ENCODE measurements at regions not wholly inside any gene's neighbourhood (a gene's known extent, or its start where the extent isn't known, plus 50 kb on each side); places are given as distances from the start of the nearest gene placed in this dataset.

DNA sequence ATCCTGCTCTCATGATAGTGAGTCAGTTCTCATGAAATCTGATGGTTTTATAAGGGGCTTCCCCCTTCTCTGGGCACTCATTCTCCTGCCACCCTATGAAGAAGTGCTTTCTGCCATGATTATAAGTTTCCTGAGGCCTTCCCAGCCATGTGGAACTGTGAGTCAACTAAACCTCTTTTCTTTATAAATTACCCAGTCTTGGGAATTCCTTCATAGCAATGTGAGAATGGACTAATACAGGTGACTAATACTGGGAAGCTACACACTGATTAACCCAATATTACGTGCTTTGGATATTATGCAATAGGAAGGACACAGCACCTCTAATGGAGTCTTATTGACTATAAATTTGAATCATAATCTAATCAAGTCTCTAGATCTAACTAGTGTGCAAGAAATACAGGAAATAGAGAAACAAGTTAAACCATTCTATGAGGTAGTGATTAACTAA lies 107.2 kb upstream of the ETAA1 start:
- no peak overlapping the region for H3K27ac ChIP-seq (ENCODE audit: low read depth, low read length)
- no peaks in the 10 kb centered on the region for H3K36me3 ChIP-seq (ENCODE audit: control insufficient read depth, insufficient read depth, low read length)
- no peak overlapping the region for H3K9ac ChIP-seq (ENCODE audit: low read depth, low read length)
- H3K4me3 ChIP-seq (ENCODE audit: low read depth, low read length), result no peak overlapping the region
- H3K27me3 ChIP-seq (ENCODE audit: control insufficient read depth, insufficient read depth, low read length), result no peaks in the 10 kb centered on the region
- H3K9me3 ChIP-seq (ENCODE audit: control insufficient read depth, insufficient read depth, low read length), result no peaks in the 10 kb centered on the region
- H3K4me1 ChIP-seq (ENCODE audit: control insufficient read depth, insufficient read depth, low read length), result no peaks in the 10 kb centered on the region

- no peak overlapping the region for H3K9ac ChIP-seq (ENCODE audit: low read depth, low read length)
- H3K27ac ChIP-seq (ENCODE audit: low read depth, low read length), result no peak overlapping the region
Measured at GRCh38 chr2:67290451-67291290, 106.5 kb upstream of the ETAA1 start.

GRCh38 chr2:67294218-67294617 lies 102.9 kb upstream of the ETAA1 start:
- H3K9me3 ChIP-seq (ENCODE audit: control insufficient read depth, insufficient read depth, low read length), result no peaks in the 10 kb centered on the region
- no peaks in the 10 kb centered on the region for H3K27me3 ChIP-seq (ENCODE audit: control insufficient read depth, insufficient read depth, low read length)
- H3K9ac ChIP-seq (ENCODE audit: low read depth, low read length), result no peak overlapping the region
- H3K36me3 ChIP-seq (ENCODE audit: control insufficient read depth, insufficient read depth, low read length), result no peaks in the 10 kb centered on the region
- no peak overlapping the region for H3K27ac ChIP-seq (ENCODE audit: low read depth, low read length)
- no peaks in the 10 kb centered on the region for H3K4me1 ChIP-seq (ENCODE audit: control insufficient read depth, insufficient read depth, low read length)
- no peak overlapping the region for H3K4me3 ChIP-seq (ENCODE audit: low read depth, low read length)

More at GRCh38 chr2:67290451-67291290, 106.5 kb upstream of the ETAA1 start:
- Histone ChIP-seq H3K36me3 (ENCODE audit: control insufficient read depth, insufficient read depth, low read length) (no peaks in the 10 kb centered on the region), H3K4me1 (ENCODE audit: control insufficient read depth, insufficient read depth, low read length) (no peaks in the 10 kb centered on the region), H3K4me3 (ENCODE audit: low read depth, low read length) (no peak overlapping the region), H3K27me3 (ENCODE audit: control insufficient read depth, insufficient read depth, low read length) (no peaks in the 10 kb centered on the region), H3K9me3 (ENCODE audit: control insufficient read depth, insufficient read depth, low read length) (no peaks in the 10 kb centered on the region)

- no peaks in the 10 kb centered on the region for H3K4me1 ChIP-seq (ENCODE audit: control insufficient read depth, insufficient read depth, low read length)
- H3K27me3 ChIP-seq (ENCODE audit: control insufficient read depth, insufficient read depth, low read length), result no peaks in the 10 kb centered on the region
- no peak overlapping the region for H3K4me3 ChIP-seq (ENCODE audit: low read depth, low read length)
- no peaks in the 10 kb centered on the region for H3K9me3 ChIP-seq (ENCODE audit: control insufficient read depth, insufficient read depth, low read length)
- H3K27ac ChIP-seq (ENCODE audit: low read depth, low read length), result no peak overlapping the region
- H3K36me3 ChIP-seq (ENCODE audit: control insufficient read depth, insufficient read depth, low read length), result no peaks in the 10 kb centered on the region
- H3K9ac ChIP-seq (ENCODE audit: low read depth, low read length), result no peak overlapping the region
Measured at GRCh38 chr2:67295406-67295805, 101.7 kb upstream of the ETAA1 start.

GRCh38 chr2:67295851-67296250 lies 101.3 kb upstream of the ETAA1 start:
- Histone ChIP-seq H3K4me1 (ENCODE audit: control insufficient read depth, insufficient read depth, low read length) (no peaks in the 10 kb centered on the region), H3K4me3 (ENCODE audit: low read depth, low read length) (no peak overlapping the region), H3K27me3 (ENCODE audit: control insufficient read depth, insufficient read depth, low read length) (no peaks in the 10 kb centered on the region), H3K9me3 (ENCODE audit: control insufficient read depth, insufficient read depth, low read length) (no peaks in the 10 kb centered on the region), H3K9ac (ENCODE audit: low read depth, low read length) (no peak overlapping the region), H3K36me3 (ENCODE audit: control insufficient read depth, insufficient read depth, low read length) (no peaks in the 10 kb centered on the region), H3K27ac (ENCODE audit: low read depth, low read length) (no peak overlapping the region)

DNA sequence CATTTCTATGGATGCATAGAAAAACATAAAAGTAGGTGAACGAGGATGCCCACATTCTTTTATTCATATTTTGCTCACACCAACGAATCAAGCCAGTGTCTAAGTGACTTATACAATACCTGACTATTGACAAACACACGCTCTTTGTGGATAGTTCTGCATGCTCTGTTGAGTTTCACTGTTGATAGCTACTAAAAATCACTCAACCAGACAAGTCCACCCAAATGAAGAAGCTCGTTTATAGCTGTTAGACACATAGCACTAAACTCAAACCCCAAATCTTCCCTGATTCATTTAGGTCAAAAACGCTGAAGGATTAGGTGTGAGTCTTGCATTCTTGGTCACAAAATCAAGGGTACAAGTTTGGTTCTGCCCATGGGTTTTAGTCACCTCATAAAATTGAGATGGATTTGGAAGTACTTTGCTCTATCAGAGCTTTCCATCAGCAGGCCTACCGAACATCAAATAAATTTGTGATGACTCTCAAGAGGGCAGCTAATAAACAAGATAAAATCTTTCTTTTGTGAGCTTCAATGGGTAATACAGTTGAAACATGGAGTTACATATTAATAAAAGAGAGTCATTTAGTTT lies 92.7 kb upstream of the ETAA1 start:
- H3K27ac ChIP-seq (ENCODE audit: low read depth, low read length), result no peak overlapping the region
- no peaks in the 10 kb centered on the region for H3K36me3 ChIP-seq (ENCODE audit: control insufficient read depth, insufficient read depth, low read length)

GRCh38 chr2:67309281-67309680 lies 87.9 kb upstream of the ETAA1 start:
- no peaks in the 10 kb centered on the region for H3K36me3 ChIP-seq (ENCODE audit: control insufficient read depth, insufficient read depth, low read length)
- no peaks in the 10 kb centered on the region for H3K9me3 ChIP-seq (ENCODE audit: control insufficient read depth, insufficient read depth, low read length)
- no peak overlapping the region for H3K27ac ChIP-seq (ENCODE audit: low read depth, low read length)
- H3K27me3 ChIP-seq (ENCODE audit: control insufficient read depth, insufficient read depth, low read length), result no peaks in the 10 kb centered on the region
- H3K4me1 ChIP-seq (ENCODE audit: control insufficient read depth, insufficient read depth, low read length), result no peaks in the 10 kb centered on the region
- H3K9ac ChIP-seq (ENCODE audit: low read depth, low read length), result no peak overlapping the region
- no peak overlapping the region for H3K4me3 ChIP-seq (ENCODE audit: low read depth, low read length)

More for the DNA sequence above, 92.7 kb upstream of the ETAA1 start:
- no peaks in the 10 kb centered on the region for H3K27me3 ChIP-seq (ENCODE audit: control insufficient read depth, insufficient read depth, low read length)
- H3K9ac ChIP-seq (ENCODE audit: low read depth, low read length), result no peak overlapping the region
- H3K9me3 ChIP-seq (ENCODE audit: control insufficient read depth, insufficient read depth, low read length), result no peaks in the 10 kb centered on the region
- H3K4me3 ChIP-seq (ENCODE audit: low read depth, low read length), result no peak overlapping the region
- H3K4me1 ChIP-seq (ENCODE audit: control insufficient read depth, insufficient read depth, low read length), result no peaks in the 10 kb centered on the region

GRCh38 chr2:67311536-67311935 lies 85.6 kb upstream of the ETAA1 start:
- no peak overlapping the region for H3K9ac ChIP-seq (ENCODE audit: low read depth, low read length)
- H3K27me3 ChIP-seq (ENCODE audit: control insufficient read depth, insufficient read depth, low read length), result no peaks in the 10 kb centered on the region
- no peak overlapping the region for H3K4me3 ChIP-seq (ENCODE audit: low read depth, low read length)
- H3K36me3 ChIP-seq (ENCODE audit: control insufficient read depth, insufficient read depth, low read length), result no peaks in the 10 kb centered on the region
- no peaks in the 10 kb centered on the region for H3K4me1 ChIP-seq (ENCODE audit: control insufficient read depth, insufficient read depth, low read length)
- H3K9me3 ChIP-seq (ENCODE audit: control insufficient read depth, insufficient read depth, low read length), result no peaks in the 10 kb centered on the region
- no peak overlapping the region for H3K27ac ChIP-seq (ENCODE audit: low read depth, low read length)

- no peaks in the 10 kb centered on the region for H3K9me3 ChIP-seq (ENCODE audit: control insufficient read depth, insufficient read depth, low read length)
- H3K9ac ChIP-seq (ENCODE audit: low read depth, low read length), result no peak overlapping the region
- no peak overlapping the region for H3K27ac ChIP-seq (ENCODE audit: low read depth, low read length)
- no peaks in the 10 kb centered on the region for H3K36me3 ChIP-seq (ENCODE audit: control insufficient read depth, insufficient read depth, low read length)
- H3K27me3 ChIP-seq (ENCODE audit: control insufficient read depth, insufficient read depth, low read length), result no peaks in the 10 kb centered on the region
- H3K4me1 ChIP-seq (ENCODE audit: control insufficient read depth, insufficient read depth, low read length), result peaks cover under 1% of the 10 kb centered on the region; the same call in 1 of the 2 replicates
- H3K4me3 ChIP-seq (ENCODE audit: low read depth, low read length), result no peak overlapping the region
Measured at GRCh38 chr2:67312871-67313270, 84.3 kb upstream of the ETAA1 start.

DNA sequence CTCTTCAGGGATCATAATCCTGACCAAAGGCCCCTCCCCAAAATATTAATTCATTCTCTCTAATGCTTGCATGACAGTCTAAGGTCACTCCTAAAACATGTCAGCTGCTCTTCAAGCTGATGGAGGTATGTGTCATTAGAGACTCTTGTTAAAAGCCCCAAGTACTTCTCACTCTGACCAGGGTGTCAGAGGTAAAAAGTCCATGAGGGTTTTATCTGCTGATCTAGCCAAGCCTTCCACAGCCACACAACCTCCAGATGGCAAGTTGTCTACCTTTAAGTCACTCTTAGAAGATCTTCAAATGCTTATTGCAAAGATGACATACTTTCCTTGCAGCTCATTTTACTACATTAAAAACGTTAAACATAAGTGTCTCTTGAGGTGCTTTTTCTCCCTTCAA lies 83.6 kb upstream of the ETAA1 start:
- H3K4me3 ChIP-seq (ENCODE audit: low read depth, low read length), result no peak overlapping the region
- H3K9me3 ChIP-seq (ENCODE audit: control insufficient read depth, insufficient read depth, low read length), result no peaks in the 10 kb centered on the region
- no peaks in the 10 kb centered on the region for H3K36me3 ChIP-seq (ENCODE audit: control insufficient read depth, insufficient read depth, low read length)
- H3K27ac ChIP-seq (ENCODE audit: low read depth, low read length), result no peak overlapping the region
- no peak overlapping the region for H3K9ac ChIP-seq (ENCODE audit: low read depth, low read length)
- no peaks in the 10 kb centered on the region for H3K27me3 ChIP-seq (ENCODE audit: control insufficient read depth, insufficient read depth, low read length)
- peaks cover 7% of the 10 kb centered on the region for H3K4me1 ChIP-seq (ENCODE audit: control insufficient read depth, insufficient read depth, low read length)

GRCh38 chr2:67318031-67318430 lies 79.1 kb upstream of the ETAA1 start:
- Histone ChIP-seq H3K9ac (ENCODE audit: low read depth, low read length) (no peak overlapping the region), H3K27me3 (ENCODE audit: control insufficient read depth, insufficient read depth, low read length) (no peaks in the 10 kb centered on the region), H3K4me1 (ENCODE audit: control insufficient read depth, insufficient read depth, low read length) (peaks cover 46% of the 10 kb centered on the region), H3K36me3 (ENCODE audit: control insufficient read depth, insufficient read depth, low read length) (no peaks in the 10 kb centered on the region), H3K4me3 (ENCODE audit: low read depth, low read length) (no peak overlapping the region), H3K9me3 (ENCODE audit: control insufficient read depth, insufficient read depth, low read length) (no peaks in the 10 kb centered on the region), H3K27ac (ENCODE audit: low read depth, low read length) (no peak overlapping the region)

All from HUES48 (cell line).